ENCODE measurements at regions not wholly inside any gene's neighbourhood (a gene's known extent, or its start where the extent isn't known, plus 50 kb on each side); places are given as distances from the start of the nearest gene placed in this dataset.

DNA sequence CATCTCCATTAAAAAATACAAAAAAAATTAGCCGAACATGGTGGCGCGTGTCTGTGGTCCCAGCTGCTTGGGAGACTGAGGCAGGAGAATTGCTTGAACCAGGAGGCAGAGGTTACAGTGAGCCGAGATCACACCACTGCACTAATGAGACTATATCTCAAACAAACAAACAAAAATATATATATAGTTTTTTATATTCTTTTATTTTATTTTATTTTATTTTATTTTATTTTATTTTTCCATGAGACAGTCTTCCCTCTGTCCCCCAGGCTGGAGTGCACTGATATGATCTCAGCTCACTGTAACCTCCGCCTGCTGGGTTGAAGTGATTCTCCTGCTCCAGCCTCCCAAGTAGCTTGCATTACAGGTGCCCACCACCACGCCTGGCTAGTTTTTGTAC lies 79.5 kb downstream of the IRF2BPL start:
- DNase-seq (ENCODE audit: low read depth) = no peak

DNA sequence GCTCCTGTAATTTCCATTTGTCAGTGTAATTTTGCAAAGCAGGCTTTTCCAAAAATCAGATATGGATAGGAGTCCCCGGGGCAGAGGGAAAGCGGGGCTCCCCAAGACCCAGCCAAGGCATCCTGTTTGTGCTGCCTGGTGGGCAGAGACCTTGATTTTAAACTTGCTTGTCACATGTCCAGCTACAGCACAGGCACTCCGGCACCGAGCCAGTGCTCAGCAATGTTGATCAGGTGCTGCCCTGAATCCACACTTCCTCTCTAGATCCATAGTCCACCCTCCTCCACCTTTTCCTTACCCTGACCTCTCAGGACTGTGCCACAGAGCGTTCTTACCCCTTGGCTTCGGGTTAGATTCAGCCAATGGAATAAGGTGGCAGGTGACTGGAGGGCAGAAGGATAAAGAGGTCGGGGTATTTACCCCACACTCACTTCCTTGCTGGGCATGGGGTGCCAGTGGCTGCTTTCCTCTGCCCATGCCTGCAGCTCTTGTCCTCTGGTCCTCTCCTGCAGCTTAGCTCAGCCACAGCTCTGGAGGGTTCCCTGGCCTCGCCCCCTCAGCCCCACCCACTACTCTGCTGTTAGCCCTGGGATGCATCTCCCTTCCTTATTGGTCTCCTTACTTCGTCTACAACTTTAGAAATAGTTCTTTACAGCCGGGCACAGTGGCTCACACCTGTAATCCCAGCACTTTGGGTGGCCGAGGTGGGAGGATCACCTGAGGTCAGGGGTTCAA lies 80.1 kb downstream of the IRF2BPL start:
- DNase-seq (ENCODE audit: low read depth) = no peak

DNA sequence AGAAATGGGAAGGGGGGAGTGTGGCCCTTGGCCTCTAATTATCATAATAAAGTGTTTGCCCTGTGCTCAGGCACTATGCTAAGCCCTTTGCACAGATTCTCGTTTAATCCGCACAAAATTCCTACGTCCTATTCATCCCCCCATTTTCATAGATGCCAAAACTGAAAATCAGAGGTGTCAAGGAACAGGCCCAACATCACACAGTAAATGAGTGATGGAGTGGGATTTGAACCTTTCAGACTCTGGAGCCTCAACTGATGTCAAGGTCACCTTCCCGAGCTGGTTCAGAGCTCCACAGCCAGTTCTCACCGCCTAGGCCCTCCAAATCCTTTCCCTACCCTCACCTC lies 80.7 kb downstream of the IRF2BPL start:
- no peak for DNase-seq (ENCODE audit: low read depth)

GRCh38 chr14:76947078-76947837 lies 81.2 kb downstream of the IRF2BPL start:
- DNase-seq (ENCODE audit: low read depth) = peak; percentile 77

- DNase-seq (ENCODE audit: low read depth) = no peak
These were observed 81.8 kb downstream of the IRF2BPL start for GRCh38 chr14:76946753-76947077.

- no peak for DNase-seq (ENCODE audit: low read depth)
These were observed 85.4 kb downstream of the IRF2BPL start for GRCh38 chr14:76943072-76943471.

GRCh38 chr14:76941946-76942805 lies 86.3 kb downstream of the IRF2BPL start:
- DNase-seq (ENCODE audit: low read depth) = no peak

DNA sequence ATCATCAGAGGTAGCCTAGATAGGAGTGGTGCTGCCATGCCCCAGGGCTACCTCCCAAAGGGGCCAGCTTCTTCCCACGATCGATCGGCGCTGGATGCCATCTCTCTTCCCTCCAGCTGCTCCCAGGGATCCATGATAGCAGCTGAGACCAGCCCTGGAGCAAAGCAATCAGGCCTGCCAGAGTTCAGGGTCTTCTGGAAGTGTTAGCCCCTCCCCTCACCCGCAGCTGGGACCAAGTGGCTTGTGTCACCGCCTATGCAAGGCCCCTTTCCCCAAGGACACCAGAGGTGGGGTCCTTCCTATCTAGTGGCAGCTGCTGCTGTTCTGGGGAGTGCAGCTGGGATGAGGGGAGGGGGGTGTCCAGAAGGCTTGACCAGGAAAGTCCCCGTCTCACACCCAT lies 87.0 kb downstream of the IRF2BPL start:
- DNase-seq (ENCODE audit: low read depth) = no peak

DNA sequence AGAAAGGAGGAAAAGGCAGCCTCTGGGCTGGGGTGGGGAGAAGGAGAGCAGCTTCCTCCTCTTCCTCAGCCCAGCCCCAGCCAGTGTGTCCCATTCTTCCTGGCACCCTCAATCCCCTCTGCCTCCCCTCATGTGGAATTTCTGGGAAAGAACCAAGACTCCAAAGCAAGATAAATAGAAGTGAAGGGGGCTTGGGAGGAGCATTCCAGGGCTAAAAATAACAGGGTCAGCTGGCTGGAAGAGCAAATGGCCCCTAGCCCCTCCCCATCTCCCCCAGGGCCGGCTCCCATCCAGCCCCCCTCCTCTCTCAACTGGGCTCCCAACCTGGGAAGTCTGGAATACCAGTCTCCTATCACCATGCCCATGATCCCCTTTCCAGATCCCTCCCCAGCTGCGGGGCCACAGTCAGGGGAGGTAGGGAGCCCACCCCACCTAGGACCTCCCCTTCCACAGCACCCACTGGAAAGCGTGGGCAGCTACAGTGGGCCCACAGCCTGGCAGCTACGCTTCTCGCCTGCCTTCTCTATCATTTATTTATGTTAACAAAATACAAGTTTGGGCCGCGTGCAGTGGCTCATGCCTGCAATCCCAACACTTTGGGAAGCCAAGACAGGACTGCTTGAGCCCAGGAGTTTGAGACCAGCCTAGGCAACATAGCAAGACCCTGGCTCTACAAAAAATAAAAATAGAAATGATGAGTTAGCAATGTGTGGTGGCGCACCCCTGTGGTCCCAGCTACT lies 88.3 kb downstream of the IRF2BPL start:
- DNase-seq (ENCODE audit: low read depth) = no peak

DNA sequence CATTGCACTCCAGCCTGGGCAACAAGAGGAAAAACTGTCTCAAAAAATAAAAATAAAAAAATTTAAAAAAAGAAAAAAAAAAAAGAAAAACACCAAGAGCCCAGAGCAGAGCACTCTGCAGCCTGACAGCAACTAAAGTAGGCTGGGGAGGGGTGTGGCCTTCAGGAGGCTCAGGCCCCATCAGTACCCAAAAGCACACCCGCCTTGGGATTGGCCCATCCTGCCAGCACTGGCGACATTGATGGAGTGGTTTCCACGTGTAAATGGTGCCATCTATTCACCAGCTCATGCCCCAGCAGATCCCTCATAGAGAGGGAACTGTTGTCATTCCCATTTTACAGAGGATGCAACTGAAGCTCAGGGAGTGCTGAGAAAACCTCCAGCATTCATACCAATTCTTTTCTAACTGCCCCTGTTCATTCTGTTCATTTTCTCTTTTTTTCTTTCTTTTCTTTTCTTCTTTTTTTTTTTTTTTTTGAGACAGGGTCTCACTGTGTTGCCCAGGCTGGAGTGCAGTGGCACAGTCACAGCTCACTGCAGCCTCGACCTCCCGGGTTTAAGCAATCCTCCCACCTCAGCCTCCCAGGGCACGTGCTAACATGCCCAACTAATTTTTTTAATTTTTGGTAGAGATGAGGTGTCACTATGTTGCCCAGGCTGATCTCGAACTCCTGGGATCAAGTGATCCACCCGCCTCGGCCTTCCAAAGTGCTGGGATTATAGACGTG lies 89.3 kb downstream of the IRF2BPL start:
- DNase-seq (ENCODE audit: low read depth) = no peak

GRCh38 chr14:76938092-76938500 lies 90.4 kb downstream of the IRF2BPL start:
- DNase-seq (ENCODE audit: low read depth) = no peak

DNA sequence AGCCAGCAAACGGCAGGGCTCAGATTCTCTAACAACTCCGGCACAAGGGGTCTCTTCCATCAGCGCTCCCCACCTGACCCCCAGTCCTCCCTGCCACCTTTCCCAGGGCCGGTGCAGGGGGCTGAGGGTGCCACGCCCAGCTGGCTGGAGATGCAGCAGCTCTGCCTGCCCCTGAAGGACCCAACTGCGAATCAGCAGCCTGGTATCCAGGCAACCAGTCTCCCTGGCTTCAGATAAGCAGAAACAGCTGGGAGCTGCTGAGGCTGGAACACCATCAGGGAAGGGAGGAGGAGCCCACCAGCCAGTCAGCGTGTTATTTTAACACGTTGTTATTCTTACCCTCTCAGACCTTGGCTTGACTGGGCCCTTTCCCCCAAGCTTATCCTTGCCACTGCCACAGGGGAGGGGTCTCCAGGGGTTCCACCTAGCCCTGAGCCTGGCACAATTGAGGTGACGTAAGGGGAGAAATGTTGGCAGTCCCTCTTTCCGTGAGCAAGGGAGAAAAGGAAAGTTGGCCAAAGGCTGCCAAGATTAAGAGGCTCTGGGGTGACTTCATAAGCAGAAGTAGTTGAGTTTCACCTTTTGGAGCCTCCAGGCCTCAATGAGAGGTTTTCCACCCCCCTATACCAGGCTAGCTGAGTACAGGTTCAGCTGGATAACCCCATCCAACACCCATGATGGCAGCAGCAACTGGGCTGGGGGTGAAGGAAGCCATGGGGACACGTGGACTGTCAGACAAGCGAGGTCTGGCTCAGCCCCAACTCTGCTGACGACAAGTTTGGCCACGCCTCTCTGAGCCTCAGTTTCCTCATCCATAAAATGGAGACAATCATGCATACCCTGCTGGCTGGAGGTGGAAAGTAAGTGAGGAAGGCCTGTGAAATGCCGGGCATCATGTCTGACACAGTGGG lies 91.1 kb downstream of the IRF2BPL start:
- DNase-seq (ENCODE audit: low read depth) = no peak

DNA sequence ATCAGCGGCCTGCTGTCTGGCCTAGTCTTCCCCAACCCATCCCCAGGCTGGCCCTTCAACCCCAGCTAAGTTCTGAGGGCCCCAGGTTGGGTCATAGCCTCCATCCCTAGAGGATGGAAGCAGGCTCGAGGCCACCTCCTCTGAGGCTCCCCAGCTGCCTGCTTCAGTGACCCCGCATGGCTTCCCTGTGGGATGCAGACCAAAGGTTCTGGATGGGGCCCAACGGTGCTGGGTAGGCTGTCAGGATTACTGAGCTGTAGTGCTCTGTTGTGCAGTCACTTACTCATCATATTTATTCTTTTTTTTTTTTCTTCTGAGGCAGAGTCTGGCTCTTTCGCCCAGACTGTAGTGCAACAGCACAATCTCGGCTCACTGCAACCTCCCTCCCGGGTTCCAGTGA lies 92.0 kb downstream of the IRF2BPL start:
- DNase-seq (ENCODE audit: low read depth) = no peak

DNA sequence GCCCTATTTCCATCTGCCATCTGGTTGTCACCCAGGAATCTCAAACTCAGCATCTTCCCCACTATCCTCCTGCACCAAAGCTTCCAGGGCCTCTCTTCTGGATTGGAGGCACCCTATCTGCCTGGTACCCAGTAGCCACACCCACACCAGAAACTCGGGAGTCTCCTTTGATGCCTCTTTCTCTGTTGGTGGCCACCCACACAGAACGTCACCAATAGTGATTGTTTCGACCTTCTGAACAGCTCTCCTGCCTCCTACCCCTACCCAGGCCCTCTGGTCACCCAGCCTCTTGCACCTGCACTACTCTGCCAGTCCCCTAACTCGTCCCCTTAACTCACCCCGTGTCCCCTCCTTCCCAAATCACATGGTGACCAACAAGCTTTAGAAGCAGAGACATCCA lies 95.0 kb downstream of the IRF2BPL start:
- no peak for DNase-seq (ENCODE audit: low read depth)

GRCh38 chr14:76931631-76932402 lies 96.7 kb downstream of the IRF2BPL start:
- DNase-seq (ENCODE audit: low read depth) = no peak

DNA sequence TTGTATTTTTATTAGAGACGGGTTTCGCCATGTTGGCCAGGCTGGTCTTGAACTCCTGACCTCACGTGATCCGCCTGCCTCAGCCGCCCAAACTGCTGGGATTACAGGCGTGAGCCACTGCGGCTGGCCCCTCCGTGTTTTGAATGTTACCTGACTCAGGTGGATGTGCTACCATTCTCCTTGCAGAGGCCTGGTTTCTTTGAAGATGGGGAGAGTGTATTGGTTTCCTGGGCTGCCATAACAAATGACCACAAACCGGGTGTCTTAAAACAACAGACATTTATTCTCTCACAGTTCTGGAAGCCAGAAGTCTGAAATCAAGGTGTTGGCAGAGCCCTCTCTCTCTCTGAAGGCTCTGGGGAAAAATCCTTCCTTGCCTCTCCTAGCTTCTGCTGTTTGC lies 98.0 kb downstream of the IRF2BPL start:
- no peak for DNase-seq (ENCODE audit: low read depth)

DNA sequence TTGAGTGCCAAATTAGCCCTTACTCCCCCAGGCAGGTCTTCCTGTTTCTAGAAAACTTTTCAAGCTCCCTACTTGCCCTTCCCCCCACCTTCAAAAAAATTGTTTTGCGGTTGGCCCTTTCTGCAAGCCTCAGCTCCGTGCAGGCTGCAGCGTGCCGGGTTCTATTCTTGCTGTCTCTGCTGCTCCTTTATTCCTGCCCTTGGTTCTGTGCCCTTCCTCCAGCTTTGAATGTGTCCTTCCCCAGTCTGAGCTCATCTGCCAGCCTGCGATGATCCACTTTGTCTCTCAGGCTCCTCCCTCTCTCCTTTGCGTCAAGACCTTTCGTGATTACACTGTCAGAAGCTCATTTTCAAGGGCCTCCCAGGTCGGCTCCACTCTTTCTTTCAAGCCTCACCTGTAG lies 98.6 kb downstream of the IRF2BPL start:
- DNase-seq (ENCODE audit: low read depth) = no peak

GRCh38 chr14:76927971-76928700 lies 100.4 kb downstream of the IRF2BPL start:
- no peak for DNase-seq (ENCODE audit: low read depth)
